D721Med (cell line): ENCODE measurements at regions not wholly inside any gene's neighbourhood (a gene's known extent, or its start where the extent isn't known, plus 50 kb on each side); places are given as distances from the start of the nearest gene placed in this dataset.

Experiments used
- DNase-seq: peaks from one replicate; pipeline ENCODE4 v3.0.0; 2011; ENCODE audit warnings: low spot score; ENCODE audit not compliant: insufficient read length
- FAIRE-seq: peaks from 2 replicates; lab custom pipeline; 2011; peaks lifted over from hg19 to GRCh38; lab: Jason Lieb, UNC
- CTCF ChIP-seq: IDR thresholded peaks from 2 replicates; pipeline ENCODE4 v1.5.1; 2012; ENCODE audit warnings: mild to moderate bottlenecking, control low read depth; ENCODE audit not compliant: insufficient read depth; ENCODE audit errors: missing control alignments

GRCh38 chr3:182487143-182487542 is 306.2 kb upstream of the ATP11B start:
- no peak for FAIRE-seq
- no peak for DNase-seq
- no peak for TF ChIP-seq CTCF

GRCh38 chr3:182487611-182488010 is 305.7 kb upstream of the ATP11B start:
- no peak for TF ChIP-seq CTCF
- FAIRE-seq, result no peak
- DNase-seq, result no peak

GRCh38 chr3:182490596-182491491 is 302.5 kb upstream of the ATP11B start:
- FAIRE-seq, result no peak
- TF ChIP-seq CTCF, result peak; percentile 53
- DNase-seq, result no peak

GRCh38 chr3:182491577-182491976 is 301.7 kb upstream of the ATP11B start:
- DNase-seq (no peak), FAIRE-seq (no peak)
- no peak for TF ChIP-seq CTCF

- no peak for TF ChIP-seq CTCF
- DNase-seq (no peak), FAIRE-seq (no peak)
Observed at GRCh38 chr3:182492536-182492935, 300.8 kb upstream of the ATP11B start.

- DNase-seq, result no peak
- no peak for TF ChIP-seq CTCF
- FAIRE-seq, result no peak
Observed at GRCh38 chr3:182500289-182500688, 293.0 kb upstream of the ATP11B start.

GRCh38 chr3:182501856-182502255 is 291.4 kb upstream of the ATP11B start:
- DNase-seq (no peak), FAIRE-seq (no peak)
- no peak for TF ChIP-seq CTCF
